DMS 273 (cell line): ENCODE measurements at regions not wholly inside any gene's neighbourhood (a gene's known extent, or its start where the extent isn't known, plus 50 kb on each side); places are given as distances from the start of the nearest gene placed in this dataset.
A peak's percentile ranks its signal among the peaks of the same experiment; 100 is the strongest.
"Not testable (repeated sequence)": the region's sequence is repeated elsewhere in the genome, so short reads cannot be mapped to it uniquely, and the experiment has no call there.

ENCODE experiments used
- DNase-seq: peaks from one replicate; lab custom pipeline; 2025; ENCODE audit not compliant: unreplicated experiment; lab: John Stamatoyannopoulos, UW

- not testable (repeated sequence) for DNase-seq
These were observed 116.1 kb upstream of the GJE1 start for GRCh38 chr6:142016666-142017065.

DNA sequence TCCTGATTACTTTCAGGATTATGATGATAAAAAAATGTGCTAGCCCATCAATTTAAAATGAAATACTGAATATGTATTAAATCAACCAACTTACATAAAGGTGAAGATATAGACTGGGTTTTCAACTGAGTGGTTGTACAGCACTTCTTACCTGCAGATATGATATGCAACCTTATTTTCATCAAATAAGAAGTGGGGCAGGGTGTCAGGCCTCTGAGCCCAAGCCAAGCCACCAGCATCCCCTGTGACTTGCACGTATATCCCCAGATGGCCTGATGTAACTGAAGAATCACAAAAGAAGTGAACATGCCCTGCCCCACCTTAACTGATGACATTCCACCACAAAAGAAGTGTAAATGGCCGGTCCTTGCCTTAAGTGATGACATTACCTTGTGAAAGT, 117.3 kb upstream of the GJE1 start:
- not testable (repeated sequence) for DNase-seq

- no peak for DNase-seq
These were observed 117.7 kb upstream of the GJE1 start for GRCh38 chr6:142015011-142015410.

- no peak for DNase-seq
These were observed 118.2 kb upstream of the GJE1 start for GRCh38 chr6:142014515-142014914.

DNA sequence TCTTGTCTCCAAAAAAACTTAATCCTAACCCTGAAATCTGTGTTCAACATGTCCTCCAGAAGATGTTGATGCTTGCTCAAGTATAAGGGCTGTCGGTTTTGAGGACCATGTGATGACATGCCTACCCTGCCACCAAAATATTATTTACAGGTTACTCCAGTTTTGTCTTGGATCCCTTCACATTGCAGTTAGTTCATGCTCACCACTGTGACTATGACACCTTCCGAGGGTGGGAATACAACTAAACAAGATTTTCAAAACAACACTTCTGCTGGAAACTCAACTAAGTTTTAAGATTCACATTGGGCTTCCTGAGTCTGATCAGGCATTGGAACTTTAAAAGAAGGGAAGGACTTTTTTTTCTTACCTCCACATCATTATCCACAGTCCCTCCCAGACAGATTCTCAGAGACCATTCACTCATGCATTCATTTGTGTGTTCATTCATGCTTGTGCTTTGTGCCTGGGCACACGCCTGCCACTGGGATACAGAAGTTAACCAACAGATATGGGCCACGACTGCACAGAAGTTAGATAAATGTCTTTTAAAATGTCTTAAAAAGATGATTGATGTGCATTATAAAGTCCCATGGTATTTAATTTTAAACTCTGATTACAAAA, 118.7 kb upstream of the GJE1 start:
- DNase-seq: no peak

DNA sequence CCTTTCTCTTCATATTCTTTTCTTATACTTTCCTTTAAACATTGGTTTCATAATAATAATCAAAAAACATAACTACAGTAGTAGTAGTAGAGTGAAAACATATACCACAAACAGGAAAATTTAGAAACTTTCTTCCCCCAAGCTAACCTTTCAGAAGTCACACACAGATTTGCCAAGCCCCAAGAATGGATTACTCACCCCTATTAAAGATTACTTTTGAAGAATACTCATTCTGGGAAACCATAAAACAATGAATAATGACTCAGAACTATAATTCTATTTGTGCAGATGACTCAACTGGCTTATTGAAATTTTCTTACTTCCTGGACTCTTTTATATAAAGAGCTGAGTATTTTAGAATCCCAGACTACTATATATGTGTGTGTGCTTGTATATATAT, 119.4 kb upstream of the GJE1 start:
- no peak for DNase-seq

- no peak for DNase-seq
These were observed 121.0 kb upstream of the GJE1 start for GRCh38 chr6:142011775-142012174.

DNA sequence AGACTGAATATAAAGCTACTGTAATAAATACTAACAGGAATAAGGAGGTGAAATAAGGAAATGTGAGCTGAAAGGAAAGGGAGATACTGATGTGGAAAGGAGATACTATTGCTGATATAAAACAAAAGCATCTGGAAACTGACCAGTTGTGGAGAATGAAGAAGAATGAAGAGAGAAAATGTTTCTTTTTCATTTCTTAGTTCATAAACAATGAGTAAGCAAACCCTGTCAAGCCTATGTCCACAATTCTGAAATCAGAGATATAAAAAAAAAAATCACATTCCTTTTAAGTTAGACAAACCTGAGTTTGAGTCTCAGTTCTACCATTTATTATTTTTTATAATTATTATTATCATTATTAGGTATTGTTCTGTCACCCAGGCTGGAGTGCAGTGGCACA, 121.6 kb upstream of the GJE1 start:
- no peak for DNase-seq

DNA sequence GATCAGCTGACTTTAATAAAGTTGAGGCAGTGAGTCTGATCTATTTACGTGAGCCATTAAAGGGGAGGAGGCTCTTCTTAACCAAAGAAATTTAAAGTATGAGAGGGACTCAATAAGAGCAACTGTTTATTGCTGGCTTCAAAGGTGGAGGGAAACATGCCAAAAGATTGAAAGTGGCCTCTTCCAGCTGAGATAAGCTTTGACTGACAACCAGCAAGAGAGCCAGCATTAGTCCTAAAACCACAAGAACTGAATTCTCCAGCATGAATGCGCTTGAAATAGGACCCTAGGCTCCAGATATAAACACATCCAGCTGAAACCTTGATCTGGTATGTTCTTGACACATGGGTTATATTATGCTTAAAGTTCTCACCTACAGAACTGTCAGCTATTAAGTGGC, 123.1 kb upstream of the GJE1 start:
- DNase-seq: no peak

GRCh38 chr6:142008781-142009180, 123.9 kb upstream of the GJE1 start:
- no peak for DNase-seq

DNA sequence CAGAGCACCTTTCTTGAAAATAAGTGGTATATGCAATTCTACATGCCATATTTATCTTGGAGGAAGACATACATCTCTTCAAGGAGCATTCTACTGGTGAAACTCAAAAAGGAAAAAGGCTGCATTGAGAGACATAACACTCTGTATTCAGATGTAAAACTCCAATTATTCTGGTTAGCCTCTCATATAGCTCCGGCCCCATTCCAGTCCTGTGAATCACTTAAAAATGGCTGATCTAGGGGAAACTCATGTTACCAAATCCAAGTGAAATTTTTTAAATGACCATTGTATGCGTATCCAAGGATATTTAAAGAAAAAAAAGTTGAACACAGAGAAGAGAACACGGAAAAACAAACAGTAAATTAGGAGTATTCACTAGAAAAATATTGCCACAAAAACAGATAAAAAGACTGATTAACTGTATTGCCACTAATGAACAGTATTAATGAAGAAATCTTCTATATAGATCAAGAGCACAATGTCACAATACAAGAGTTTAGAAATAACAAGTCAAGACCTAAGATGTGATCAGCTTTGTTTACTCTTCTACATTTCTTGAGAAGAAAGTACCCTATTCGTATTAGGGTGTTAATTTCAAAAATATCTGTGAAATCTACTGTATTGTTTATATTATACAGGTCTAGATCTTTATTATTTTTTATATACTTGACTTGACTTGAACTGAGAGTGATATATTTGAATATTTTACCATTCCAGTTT, 124.5 kb upstream of the GJE1 start:
- DNase-seq: no peak

DNA sequence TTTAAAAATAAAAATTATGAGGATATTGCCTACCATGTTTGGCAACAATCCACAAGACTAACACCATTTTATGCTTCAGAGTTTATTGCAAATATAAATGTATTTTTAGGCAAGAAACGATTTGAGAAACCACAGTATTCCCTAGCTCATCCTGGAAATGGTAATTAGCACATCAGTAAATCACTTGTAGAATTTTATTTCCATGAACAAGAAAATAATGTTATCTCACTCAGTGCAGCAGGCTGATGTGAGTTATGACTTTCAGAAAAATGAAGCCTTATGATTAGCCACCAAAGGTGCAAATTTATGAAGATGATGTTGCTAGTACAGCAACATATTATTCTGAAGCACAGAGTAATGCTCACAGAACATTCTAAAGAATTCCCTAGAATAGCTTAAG, 127.7 kb upstream of the GJE1 start:
- no peak for DNase-seq

DNA sequence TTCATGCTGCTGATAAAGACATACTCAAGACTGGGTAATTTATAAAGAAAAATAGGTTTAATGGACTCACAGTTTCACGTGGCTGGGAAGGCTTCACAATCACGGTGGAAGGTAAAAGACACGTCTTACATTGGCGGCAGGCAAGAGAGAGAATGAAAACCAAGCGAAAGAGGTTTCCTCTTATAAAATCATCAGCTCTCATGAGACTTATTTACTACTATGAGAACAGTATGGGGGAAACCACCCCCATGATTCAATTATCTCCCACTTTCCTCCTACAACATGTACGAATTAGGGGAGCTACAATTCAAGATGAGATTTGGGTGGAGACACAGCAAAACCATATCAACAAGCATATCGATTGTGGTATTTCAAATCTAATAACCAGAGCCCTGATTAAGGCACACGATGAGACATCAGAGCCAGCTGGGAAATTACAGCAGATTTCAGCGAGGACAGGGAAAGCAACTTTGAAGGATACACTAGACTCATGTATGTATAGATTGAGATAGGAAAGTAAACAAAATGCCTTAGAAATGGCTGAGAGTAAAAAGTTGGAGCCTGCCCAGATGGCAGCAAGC, 129.8 kb upstream of the GJE1 start:
- no peak for DNase-seq

- DNase-seq: no peak
These were observed 135.9 kb upstream of the GJE1 start for GRCh38 chr6:141996823-141997222.

DNA sequence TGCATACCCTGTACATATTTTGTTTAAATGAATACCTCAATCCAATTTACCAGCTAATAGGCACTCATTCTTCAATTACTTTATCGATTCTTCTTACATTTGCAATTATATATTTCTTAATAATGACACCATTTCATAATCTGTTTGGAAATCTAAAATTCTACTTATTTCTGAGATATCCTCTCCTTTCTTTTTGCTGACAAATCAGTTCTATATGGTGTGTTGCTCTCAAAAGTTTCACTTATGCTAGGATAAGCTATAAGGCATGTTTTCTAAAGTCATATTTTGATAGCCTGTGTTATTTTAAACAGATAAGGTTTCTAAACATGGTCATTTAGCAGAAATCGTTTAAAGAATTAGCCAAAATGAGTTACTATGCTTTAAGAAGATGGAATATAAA, 140.6 kb upstream of the GJE1 start:
- no peak for DNase-seq

DNA sequence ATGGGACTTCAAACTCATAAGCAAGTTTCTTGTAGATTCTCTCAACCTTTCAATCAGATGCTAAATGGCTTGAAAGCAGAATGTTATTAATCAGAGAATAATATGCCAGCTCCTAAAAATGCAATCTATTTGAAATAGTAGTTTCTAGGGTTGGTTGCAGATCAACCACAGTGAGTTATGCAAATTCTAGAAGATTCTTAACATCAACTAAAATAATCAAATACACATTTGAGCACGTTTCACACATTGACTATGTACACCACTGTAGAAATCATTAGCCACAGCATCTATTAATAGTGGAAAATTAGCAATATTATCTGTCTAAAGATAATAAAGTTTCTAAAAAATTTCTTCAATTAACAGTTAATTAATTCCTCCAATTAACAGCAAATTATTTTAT, 141.9 kb upstream of the GJE1 start:
- DNase-seq: no peak

DNA sequence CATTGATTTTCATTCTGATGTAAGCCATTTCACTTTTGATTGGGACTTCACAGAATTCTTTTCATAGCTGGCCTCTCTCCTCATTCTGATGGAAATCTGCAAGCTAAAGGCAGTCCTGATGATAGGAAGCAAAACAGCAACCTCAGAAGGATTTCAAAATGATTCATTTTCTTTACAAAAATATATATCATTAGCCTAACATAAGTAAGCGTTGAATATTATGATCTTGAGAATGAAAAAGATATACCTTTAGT, 143.1 kb upstream of the GJE1 start:
- no peak for DNase-seq

- peak; percentile 66 for DNase-seq
These were observed 143.6 kb upstream of the GJE1 start for GRCh38 chr6:141988954-141989705.

GRCh38 chr6:141988327-141988726, 144.4 kb upstream of the GJE1 start:
- no peak for DNase-seq

GRCh38 chr6:141986457-141986856, 146.3 kb upstream of the GJE1 start:
- no peak for DNase-seq

- no peak for DNase-seq
These were observed 151.5 kb upstream of the GJE1 start for GRCh38 chr6:141981190-141981589.

DNA sequence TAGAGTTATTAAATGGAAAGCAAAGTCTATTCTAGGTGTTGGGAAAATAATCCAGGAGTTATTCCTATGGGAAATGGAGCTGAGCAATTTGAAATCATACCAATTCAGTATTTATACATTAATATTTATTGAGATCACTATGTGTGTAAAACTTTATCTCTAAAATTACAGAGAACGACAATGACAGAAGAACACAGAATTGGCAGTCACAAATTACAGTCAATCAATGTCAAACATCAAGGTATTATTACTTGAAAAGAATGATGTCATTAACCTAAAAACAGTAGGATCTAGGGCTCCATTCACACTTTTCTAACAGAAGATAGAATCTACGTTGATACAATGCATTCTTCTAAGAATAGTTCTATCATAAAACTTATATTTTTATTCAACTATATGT, 154.9 kb upstream of the GJE1 start:
- no peak for DNase-seq
